Central memory CD8-positive, alpha-beta T cell (primary cell): ENCODE measurements at regions not wholly inside any gene's neighbourhood (a gene's known extent, or its start where the extent isn't known, plus 50 kb on each side); places are given as distances from the start of the nearest gene placed in this dataset.

ENCODE experiments used
- ATAC-seq: fragments of 150-1000 bp; cut with Tn5 transposase; replicated peaks from 2 replicates; pipeline ENCODE4 v1.10.0; 2022; ENCODE audit warnings: mild to moderate bottlenecking, moderate FRiP score, moderate number of reproducible peaks; ENCODE audit not compliant: poor library complexity, severe bottlenecking; ENCODE audit errors: extremely low read depth
- DNase-seq, 2 donors: peaks; one replicate each; pipeline ENCODE4 v3.0.0; 2021; ENCODE audit warnings: low spot score in 2 of 2
- H3K27ac Mint-ChIP-seq: one replicate; pipeline ENCODE4 v1.8.0; 2022; ENCODE audit warnings: low read depth, mild to moderate bottlenecking, moderate library complexity, mixed read lengths
- H3K27me3 Mint-ChIP-seq: one replicate; pipeline ENCODE4 v1.8.0; 2022; ENCODE audit warnings: mixed read lengths
- H3K36me3 Mint-ChIP-seq: one replicate; pipeline ENCODE4 v1.8.0; 2022; ENCODE audit warnings: mild to moderate bottlenecking, moderate library complexity, mixed read lengths; ENCODE audit not compliant: insufficient read depth
- H3K4me1 Mint-ChIP-seq: one replicate; pipeline ENCODE4 v1.8.0; 2022; ENCODE audit warnings: mixed read lengths
- H3K4me3 Mint-ChIP-seq: one replicate; pipeline ENCODE4 v1.8.0; 2022; ENCODE audit warnings: mild to moderate bottlenecking, moderate library complexity, mixed read lengths
- H3K9me3 Mint-ChIP-seq: one replicate; pipeline ENCODE4 v1.8.0; 2022; ENCODE audit warnings: mixed read lengths

DNA sequence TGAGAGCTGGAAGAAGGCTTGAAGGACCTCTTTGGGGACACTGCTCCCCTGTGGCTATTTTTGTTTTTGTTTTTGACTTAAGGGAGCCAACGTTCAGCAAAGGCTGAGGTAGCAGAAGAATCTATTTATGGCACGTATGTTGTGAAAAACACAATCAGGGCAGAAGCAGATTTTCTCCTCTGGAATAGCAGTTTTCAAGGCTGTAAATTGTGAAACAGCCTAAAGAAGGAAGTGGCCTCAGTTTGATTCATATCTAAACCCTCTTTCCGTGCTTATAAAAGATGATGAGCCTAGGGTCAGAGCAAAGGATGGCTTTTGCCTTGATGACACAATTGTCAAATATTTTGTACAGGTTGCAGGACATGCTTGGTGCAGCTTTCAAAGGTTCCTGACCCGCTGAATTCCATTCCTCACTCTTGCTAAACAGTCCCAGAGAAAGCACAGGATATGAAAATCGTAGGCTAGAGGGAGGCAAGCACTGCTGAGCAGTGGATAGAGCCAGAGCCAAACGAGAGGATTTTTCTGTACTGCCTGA is 106.2 kb upstream of the DLX2 start:
- no peak for ATAC-seq
- H3K4me3 Mint-ChIP-seq: no peak overlapping the region
- no peaks in the 10 kb centered on the region for H3K36me3 Mint-ChIP-seq
- no peaks in the 10 kb centered on the region for H3K4me1 Mint-ChIP-seq
- no peak for DNase-seq
- peaks cover 10% of the 10 kb centered on the region for H3K27me3 Mint-ChIP-seq
- no peaks in the 10 kb centered on the region for H3K9me3 Mint-ChIP-seq
- no peak overlapping the region for H3K27ac Mint-ChIP-seq

DNA sequence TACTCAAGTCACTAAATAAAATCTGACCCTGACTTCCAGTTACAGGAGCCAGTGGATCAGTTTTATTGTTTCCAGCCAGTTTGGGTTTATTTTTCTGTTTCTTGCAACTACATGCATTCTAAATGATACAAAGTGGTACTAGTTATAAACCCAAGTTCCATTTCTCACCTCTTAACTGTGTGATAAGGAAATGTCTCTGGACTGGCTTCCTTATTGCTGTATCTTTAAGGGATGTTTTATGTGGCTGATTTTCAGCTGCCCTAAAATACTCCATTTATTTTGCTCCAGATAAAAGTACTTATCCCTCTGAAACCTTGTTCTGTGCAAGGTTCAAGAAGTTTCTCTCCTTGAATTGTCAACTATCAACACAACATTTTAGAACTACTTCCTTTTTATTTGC is 107.9 kb upstream of the DLX2 start:
- H3K27ac Mint-ChIP-seq: no peak overlapping the region
- no peak for DNase-seq
- H3K27me3 Mint-ChIP-seq: peaks cover 10% of the 10 kb centered on the region
- no peak overlapping the region for H3K4me3 Mint-ChIP-seq
- no peaks in the 10 kb centered on the region for H3K9me3 Mint-ChIP-seq
- H3K4me1 Mint-ChIP-seq: no peaks in the 10 kb centered on the region
- no peaks in the 10 kb centered on the region for H3K36me3 Mint-ChIP-seq
- no peak for ATAC-seq

DNA sequence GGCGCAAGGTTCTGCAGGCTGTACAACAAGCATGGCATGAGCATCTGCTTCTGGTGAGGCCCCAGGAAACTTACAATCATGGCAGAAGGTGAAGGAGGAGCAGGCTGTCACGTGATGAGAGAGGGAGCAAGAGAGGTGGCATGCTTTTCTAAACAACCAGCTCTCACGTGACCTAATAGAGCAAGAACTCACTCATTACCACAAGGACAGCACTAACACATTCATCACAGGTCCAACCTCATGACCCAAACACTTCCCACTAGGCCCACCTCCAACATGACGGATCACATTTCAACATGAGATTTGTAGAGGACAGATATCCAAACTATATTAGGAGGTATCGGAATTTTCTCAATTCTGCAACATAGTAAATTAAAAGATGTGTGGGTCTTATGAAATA is 108.8 kb upstream of the DLX2 start:
- Mint-ChIP-seq H3K36me3 (no peaks in the 10 kb centered on the region), H3K9me3 (no peaks in the 10 kb centered on the region), H3K4me3 (no peak overlapping the region), H3K27me3 (peaks cover 10% of the 10 kb centered on the region), H3K27ac (no peak overlapping the region), H3K4me1 (no peaks in the 10 kb centered on the region)
- ATAC-seq (no peak), DNase-seq (no peak)

DNA sequence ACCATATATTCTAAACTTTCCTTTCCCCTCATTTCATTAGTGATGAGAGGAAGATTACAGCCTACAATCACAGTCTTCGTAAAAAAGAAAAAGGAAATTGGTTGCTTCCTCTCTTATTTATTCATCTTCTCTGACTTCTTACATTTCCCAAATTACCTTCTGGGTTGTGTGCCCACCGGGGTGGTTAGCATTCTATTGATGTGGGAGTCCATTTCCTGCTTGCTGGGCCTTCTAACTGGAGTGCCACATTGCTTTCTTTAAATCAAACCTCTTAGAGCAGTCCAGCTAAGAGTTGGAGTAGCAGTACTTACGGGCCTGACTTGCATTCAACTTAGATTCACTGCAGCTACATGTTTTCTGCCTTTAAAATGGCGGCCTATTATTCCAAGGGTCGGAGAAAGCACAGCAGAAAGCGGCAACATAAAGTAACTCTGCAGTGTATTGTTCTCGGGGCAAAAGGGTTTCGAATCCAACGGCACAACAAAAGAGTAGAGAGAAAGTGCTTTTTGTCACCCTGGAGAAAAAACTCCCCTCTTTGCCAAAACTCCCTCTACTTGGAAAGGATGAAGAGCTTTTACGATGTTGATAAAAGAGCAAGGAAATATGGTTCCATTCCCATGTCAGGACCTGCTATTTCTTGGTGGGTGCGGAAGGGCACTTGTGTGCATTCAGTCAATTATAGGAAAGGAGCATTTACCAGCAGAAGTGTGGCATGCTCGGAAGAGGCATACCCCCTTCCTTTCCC is 110.6 kb upstream of the DLX2 start:
- no peaks in the 10 kb centered on the region for H3K9me3 Mint-ChIP-seq
- H3K36me3 Mint-ChIP-seq: peaks cover 3% of the 10 kb centered on the region
- ATAC-seq: no peak
- no peaks in the 10 kb centered on the region for H3K4me1 Mint-ChIP-seq
- H3K27me3 Mint-ChIP-seq: peaks cover 10% of the 10 kb centered on the region
- H3K4me3 Mint-ChIP-seq: no peak overlapping the region
- DNase-seq: no peak
- no peak overlapping the region for H3K27ac Mint-ChIP-seq

DNA sequence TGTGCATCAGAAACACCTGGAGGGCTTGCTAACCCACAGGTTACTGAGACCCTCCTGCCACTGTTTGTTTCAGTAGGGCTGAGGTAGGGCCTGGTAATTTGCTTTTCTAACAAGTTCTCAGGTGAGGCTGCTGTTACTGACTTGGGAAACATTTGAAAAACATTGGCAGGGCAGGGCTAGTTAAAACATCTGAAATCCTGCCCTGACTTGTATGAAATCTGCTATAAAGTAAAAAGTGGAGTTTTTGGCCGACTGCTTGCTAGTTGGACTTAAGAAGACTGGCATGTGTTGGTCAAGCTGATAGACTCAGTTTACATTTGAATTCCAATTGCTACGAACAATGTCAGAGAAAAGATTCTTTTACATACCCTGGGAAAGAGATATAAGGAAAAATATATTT is 111.6 kb upstream of the DLX2 start:
- H3K9me3 Mint-ChIP-seq: no peaks in the 10 kb centered on the region
- H3K4me3 Mint-ChIP-seq: no peak overlapping the region
- no peaks in the 10 kb centered on the region for H3K4me1 Mint-ChIP-seq
- peaks cover 10% of the 10 kb centered on the region for H3K27me3 Mint-ChIP-seq
- ATAC-seq (no peak), DNase-seq (no peak)
- no peak overlapping the region for H3K27ac Mint-ChIP-seq
- peaks cover 3% of the 10 kb centered on the region for H3K36me3 Mint-ChIP-seq

DNA sequence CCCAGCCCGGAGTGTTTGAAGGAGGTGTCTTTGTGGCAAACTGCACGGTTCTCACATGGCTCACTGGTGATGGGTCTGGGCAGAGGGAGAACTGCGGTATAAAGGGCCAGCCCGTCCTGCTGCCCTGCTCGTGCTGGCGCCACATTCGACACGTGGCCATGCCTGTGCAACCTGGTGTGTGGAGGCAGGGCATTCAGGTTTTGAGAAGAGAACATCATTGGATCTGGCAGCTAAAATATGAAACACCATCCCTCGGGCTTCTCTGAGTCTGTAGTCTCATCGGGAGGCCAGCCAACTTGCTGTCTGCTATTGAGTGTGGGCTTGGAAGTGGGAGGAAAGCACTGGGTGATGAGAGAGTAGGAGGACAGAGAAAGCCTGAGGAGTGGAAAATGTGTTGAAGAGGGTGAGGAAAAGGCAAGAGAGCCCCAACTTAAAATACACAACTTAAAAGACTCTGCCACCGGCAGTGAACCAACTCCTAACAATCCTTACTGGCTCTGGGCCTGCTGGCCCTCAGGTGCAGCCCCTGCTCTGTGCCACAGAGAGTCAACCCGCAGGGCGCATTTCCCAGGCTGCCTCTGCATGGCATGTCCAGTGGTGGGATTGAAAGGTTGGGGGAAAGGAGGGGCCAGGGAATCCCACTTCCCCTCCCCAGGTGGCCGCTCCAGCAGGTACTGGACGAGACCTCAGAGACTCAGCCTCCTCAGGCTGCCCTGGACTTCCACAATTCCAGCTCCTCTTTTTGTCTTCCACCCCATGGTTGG is 112.7 kb upstream of the DLX2 start:
- peaks cover 3% of the 10 kb centered on the region for H3K36me3 Mint-ChIP-seq
- no peak for DNase-seq

DNA sequence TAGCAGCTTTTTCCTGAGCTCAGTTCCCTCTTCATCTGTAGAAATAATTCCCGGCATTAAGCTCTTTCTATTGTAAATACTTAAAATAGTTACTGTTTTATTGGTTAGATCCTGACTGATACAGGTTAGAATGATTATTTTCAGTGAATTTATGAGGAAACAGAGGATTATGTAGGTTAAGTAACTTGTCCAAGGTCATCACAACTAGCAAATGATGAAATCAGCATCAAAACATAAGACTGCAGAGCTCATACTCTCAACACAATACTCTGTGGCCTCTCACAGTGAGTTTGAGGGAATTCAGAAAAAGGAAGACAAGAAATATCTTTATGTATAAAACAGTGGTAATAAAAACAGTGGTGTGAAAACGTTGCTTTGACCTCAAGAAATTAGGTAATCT is 113.2 kb upstream of the DLX2 start:
- H3K36me3 Mint-ChIP-seq: peaks cover 3% of the 10 kb centered on the region
- no peaks in the 10 kb centered on the region for H3K4me1 Mint-ChIP-seq
- ATAC-seq (no peak), DNase-seq (no peak)
- H3K9me3 Mint-ChIP-seq: no peaks in the 10 kb centered on the region
- no peak overlapping the region for H3K27ac Mint-ChIP-seq
- H3K27me3 Mint-ChIP-seq: peaks cover 8% of the 10 kb centered on the region
- H3K4me3 Mint-ChIP-seq: no peak overlapping the region

More for the DNA sequence above, 112.7 kb upstream of the DLX2 start:
- H3K27ac Mint-ChIP-seq: no peak overlapping the region
- H3K4me1 Mint-ChIP-seq: no peaks in the 10 kb centered on the region
- ATAC-seq: no peak
- peaks cover 10% of the 10 kb centered on the region for H3K27me3 Mint-ChIP-seq
- H3K4me3 Mint-ChIP-seq: no peak overlapping the region
- H3K9me3 Mint-ChIP-seq: no peaks in the 10 kb centered on the region

DNA sequence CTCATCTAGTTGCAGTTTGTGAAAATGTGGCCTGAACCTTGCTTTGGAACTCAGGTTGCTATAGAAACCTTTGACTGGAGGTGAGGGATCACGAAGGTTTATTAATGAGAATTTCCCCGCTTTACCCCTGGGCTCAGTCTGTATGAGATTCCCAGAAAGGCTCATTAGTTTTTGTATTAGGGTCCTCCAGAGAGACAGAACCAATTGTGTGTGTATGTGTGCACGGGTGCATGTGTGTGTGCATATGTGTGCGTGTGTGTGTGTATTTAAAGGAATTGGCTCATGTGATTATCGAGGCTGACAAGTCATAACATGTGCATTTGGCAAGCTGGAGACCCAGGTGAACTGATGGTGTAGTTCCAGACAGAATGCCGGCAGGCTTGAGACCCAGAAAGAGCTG is 113.8 kb upstream of the DLX2 start:
- H3K27ac Mint-ChIP-seq: no peak overlapping the region
- DNase-seq (no peak), ATAC-seq (no peak)
- peaks cover 3% of the 10 kb centered on the region for H3K36me3 Mint-ChIP-seq
- peaks cover 3% of the 10 kb centered on the region for H3K27me3 Mint-ChIP-seq
- H3K9me3 Mint-ChIP-seq: no peaks in the 10 kb centered on the region
- no peaks in the 10 kb centered on the region for H3K4me1 Mint-ChIP-seq
- H3K4me3 Mint-ChIP-seq: no peak overlapping the region

DNA sequence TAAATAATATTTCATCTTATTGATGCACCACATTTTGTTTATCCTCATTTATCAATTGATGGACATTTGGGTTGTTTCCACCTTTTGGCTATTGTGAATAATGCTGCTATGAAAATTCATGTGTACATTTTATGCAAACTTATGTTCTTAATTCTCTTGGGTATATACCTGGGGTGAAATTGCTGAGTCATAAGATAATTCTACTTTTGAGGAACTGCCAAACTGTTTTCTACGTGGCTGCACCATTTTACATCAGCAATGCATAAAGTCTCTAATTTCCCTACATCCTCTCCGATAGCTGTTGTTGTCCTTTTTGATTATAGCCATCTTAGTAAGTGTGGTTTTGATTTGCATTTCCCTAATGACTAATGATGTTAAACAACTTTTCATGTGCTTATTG is 116.5 kb upstream of the DLX2 start:
- Mint-ChIP-seq H3K36me3 (peaks cover 3% of the 10 kb centered on the region), H3K4me1 (no peaks in the 10 kb centered on the region), H3K9me3 (no peaks in the 10 kb centered on the region), H3K27ac (no peak overlapping the region), H3K4me3 (no peak overlapping the region), H3K27me3 (no peaks in the 10 kb centered on the region)
- no peak for ATAC-seq
- DNase-seq: no peak

DNA sequence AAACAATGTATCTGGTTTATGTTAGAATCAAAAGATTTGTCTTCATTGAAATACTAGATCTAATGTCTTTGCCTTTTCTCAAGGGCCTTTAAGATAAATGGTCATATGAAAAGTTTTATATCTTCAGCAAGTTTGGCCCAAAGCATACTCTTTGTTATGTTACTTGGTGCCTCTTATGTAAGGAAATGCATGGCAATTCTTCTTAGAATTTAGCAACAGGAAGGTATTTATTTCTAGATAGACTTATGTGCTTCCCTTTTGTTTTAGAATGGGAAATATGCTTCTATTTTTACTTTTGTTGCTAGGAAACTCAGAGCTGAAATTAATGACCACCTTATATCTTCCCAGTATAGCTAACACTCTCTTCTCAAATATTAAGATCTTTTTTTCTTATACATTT is 117.4 kb upstream of the DLX2 start:
- Mint-ChIP-seq H3K27ac (no peak overlapping the region), H3K9me3 (no peaks in the 10 kb centered on the region), H3K4me3 (no peak overlapping the region), H3K27me3 (peaks cover 6% of the 10 kb centered on the region), H3K4me1 (no peaks in the 10 kb centered on the region), H3K36me3 (peaks cover 3% of the 10 kb centered on the region)
- DNase-seq (no peak), ATAC-seq (no peak)

DNA sequence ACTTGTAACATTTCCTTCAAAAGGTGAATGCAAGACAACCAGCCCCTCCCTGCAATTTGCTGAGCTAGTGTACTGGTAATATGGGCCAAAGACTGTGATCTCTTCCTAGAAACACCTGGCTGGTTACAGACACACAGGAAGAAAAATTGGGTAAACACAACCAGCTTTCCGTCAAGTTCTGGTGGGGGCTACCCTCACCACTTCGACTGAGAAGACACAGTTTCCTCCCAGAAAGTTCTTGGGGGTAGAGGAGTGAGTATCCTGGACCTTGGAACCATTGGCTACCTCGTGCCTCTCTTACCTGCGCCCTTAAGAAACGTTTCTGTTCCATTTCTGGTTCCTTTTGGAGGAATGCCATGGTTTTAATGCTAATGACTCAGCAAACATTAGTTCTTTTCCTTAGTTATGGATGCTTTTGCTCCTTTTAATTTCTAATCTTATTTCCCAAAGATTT is 120.9 kb upstream of the DLX2 start:
- Mint-ChIP-seq H3K4me3 (no peak overlapping the region), H3K36me3 (no peaks in the 10 kb centered on the region), H3K27ac (no peak overlapping the region), H3K9me3 (no peaks in the 10 kb centered on the region), H3K4me1 (no peaks in the 10 kb centered on the region), H3K27me3 (peaks cover 21% of the 10 kb centered on the region)
- no peak for ATAC-seq
- no peak for DNase-seq

DNA sequence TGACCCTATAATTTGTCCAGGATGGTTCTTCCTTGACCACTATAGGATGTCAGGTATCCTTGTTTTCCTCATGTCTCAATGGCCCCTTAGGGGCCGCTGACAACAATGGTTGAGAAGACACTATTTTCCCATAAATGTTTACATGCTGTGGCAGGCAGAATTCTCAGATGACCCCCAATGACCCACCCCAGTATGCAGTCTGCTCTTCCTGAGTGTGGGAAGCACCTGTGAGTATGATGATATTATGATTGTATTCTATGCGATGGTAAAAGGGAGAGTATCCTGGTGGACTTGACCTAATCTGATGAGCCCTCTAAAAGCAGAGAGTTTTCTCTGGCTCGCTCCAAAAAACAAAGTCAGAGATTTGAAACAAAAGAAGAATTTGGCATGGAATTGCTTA is 123.1 kb upstream of the DLX2 start:
- peaks cover 27% of the 10 kb centered on the region for H3K27me3 Mint-ChIP-seq
- no peak overlapping the region for H3K4me3 Mint-ChIP-seq
- ATAC-seq (no peak), DNase-seq (no peak)
- H3K36me3 Mint-ChIP-seq: no peaks in the 10 kb centered on the region
- no peak overlapping the region for H3K27ac Mint-ChIP-seq
- no peaks in the 10 kb centered on the region for H3K4me1 Mint-ChIP-seq
- H3K9me3 Mint-ChIP-seq: no peaks in the 10 kb centered on the region
